ENCODE measurements at regions not wholly inside any gene's neighbourhood (a gene's known extent, or its start where the extent isn't known, plus 50 kb on each side); places are given as distances from the start of the nearest gene placed in this dataset.

DNA sequence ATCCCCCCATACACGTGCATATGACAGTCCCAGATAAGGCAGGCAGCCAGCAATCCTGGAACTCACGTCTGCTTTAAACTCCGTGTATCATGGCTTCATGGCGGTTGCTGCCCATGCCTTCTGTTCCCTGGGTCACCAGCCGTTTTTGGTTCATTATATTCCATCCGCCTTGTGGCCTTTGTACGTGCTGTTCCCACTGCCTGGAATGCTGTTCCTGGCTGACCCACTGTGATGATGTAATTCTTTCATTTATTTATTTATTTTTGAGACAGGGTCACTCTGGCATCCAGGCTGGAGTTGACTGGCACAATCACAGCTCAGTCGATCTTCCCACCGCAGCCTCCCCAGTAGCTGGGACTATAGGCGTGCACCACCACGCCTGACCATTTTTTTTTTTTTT lies 136.7 kb upstream of the GSE1 start:
- H3K9ac ChIP-seq (ENCODE audit: low read length): no peak overlapping the region
- peaks cover 3% of the 10 kb centered on the region for H3K79me2 ChIP-seq (replicated peaks; ENCODE audit: insufficient read depth, low read length)
- H3K36me3 ChIP-seq (ENCODE audit: insufficient read depth, low read length): no peaks in the 10 kb centered on the region
- H3F3A ChIP-seq (ENCODE audit: insufficient read depth, low read length, poor library complexity, severe bottlenecking): no peaks in the 10 kb centered on the region
- H3K4me3 ChIP-seq (ENCODE audit: low read length): no peak overlapping the region
- H3K9me2 ChIP-seq (ENCODE audit: insufficient read depth, low read length): no peaks in the 10 kb centered on the region
- TF ChIP-seq SMC3 (conservative IDR thresholded peaks at IDR 0.05; ENCODE audit: poor library complexity): no peak
- no peak for TF ChIP-seq TAF1 (IDR thresholded peaks at IDR 0.05; ENCODE audit: low read depth)
- no peak for TF ChIP-seq MXI1 (conservative IDR thresholded peaks at IDR 0.05; ENCODE audit: poor library complexity, severe bottlenecking)
- no peak for TF ChIP-seq RAD21 (conservative IDR thresholded peaks at IDR 0.05)
- TF ChIP-seq EZH2 (IDR thresholded peaks at IDR 0.05; ENCODE audit: borderline replicate concordance, insufficient read depth, low read length, poor library complexity, severe bottlenecking): no peak
- no peak for TF ChIP-seq POLR2AphosphoS5 (IDR thresholded peaks at IDR 0.05)
- no peak for TF ChIP-seq EP300 (conservative IDR thresholded peaks at IDR 0.05; ENCODE audit: poor library complexity, severe bottlenecking)
- TF ChIP-seq, protein P1, sequence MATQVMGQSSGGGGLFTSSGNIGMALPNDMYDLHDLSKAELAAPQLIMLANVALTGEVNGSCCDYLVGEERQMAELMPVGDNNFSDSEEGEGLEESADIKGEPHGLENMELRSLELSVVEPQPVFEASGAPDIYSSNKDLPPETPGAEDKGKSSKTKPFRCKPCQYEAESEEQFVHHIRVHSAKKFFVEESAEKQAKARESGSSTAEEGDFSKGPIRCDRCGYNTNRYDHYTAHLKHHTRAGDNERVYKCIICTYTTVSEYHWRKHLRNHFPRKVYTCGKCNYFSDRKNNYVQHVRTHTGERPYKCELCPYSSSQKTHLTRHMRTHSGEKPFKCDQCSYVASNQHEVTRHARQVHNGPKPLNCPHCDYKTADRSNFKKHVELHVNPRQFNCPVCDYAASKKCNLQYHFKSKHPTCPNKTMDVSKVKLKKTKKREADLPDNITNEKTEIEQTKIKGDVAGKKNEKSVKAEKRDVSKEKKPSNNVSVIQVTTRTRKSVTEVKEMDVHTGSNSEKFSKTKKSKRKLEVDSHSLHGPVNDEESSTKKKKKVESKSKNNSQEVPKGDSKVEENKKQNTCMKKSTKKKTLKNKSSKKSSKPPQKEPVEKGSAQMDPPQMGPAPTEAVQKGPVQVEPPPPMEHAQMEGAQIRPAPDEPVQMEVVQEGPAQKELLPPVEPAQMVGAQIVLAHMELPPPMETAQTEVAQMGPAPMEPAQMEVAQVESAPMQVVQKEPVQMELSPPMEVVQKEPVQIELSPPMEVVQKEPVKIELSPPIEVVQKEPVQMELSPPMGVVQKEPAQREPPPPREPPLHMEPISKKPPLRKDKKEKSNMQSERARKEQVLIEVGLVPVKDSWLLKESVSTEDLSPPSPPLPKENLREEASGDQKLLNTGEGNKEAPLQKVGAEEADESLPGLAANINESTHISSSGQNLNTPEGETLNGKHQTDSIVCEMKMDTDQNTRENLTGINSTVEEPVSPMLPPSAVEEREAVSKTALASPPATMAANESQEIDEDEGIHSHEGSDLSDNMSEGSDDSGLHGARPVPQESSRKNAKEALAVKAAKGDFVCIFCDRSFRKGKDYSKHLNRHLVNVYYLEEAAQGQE (IDR thresholded peaks at IDR 0.05; ENCODE audit: borderline replicate concordance): no peak
- TF ChIP-seq, protein P2, sequence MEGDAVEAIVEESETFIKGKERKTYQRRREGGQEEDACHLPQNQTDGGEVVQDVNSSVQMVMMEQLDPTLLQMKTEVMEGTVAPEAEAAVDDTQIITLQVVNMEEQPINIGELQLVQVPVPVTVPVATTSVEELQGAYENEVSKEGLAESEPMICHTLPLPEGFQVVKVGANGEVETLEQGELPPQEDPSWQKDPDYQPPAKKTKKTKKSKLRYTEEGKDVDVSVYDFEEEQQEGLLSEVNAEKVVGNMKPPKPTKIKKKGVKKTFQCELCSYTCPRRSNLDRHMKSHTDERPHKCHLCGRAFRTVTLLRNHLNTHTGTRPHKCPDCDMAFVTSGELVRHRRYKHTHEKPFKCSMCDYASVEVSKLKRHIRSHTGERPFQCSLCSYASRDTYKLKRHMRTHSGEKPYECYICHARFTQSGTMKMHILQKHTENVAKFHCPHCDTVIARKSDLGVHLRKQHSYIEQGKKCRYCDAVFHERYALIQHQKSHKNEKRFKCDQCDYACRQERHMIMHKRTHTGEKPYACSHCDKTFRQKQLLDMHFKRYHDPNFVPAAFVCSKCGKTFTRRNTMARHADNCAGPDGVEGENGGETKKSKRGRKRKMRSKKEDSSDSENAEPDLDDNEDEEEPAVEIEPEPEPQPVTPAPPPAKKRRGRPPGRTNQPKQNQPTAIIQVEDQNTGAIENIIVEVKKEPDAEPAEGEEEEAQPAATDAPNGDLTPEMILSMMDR (IDR thresholded peaks at IDR 0.05; ENCODE audit: poor library complexity, severe bottlenecking): no peak
- no peaks in the 10 kb centered on the region for H3K9me3 ChIP-seq (ENCODE audit: low read length)
- H4K20me1 ChIP-seq (ENCODE audit: insufficient read depth): no peaks in the 10 kb centered on the region
- no peak overlapping the region for H3K4me2 ChIP-seq (ENCODE audit: low read length)
- no peak overlapping the region for H3K27ac ChIP-seq (ENCODE audit: low read length)
- H2AFZ ChIP-seq (ENCODE audit: low read depth, low read length): no peak overlapping the region
- no peaks in the 10 kb centered on the region for H3K27me3 ChIP-seq (ENCODE audit: insufficient read depth, low read depth, low read length)

DNA sequence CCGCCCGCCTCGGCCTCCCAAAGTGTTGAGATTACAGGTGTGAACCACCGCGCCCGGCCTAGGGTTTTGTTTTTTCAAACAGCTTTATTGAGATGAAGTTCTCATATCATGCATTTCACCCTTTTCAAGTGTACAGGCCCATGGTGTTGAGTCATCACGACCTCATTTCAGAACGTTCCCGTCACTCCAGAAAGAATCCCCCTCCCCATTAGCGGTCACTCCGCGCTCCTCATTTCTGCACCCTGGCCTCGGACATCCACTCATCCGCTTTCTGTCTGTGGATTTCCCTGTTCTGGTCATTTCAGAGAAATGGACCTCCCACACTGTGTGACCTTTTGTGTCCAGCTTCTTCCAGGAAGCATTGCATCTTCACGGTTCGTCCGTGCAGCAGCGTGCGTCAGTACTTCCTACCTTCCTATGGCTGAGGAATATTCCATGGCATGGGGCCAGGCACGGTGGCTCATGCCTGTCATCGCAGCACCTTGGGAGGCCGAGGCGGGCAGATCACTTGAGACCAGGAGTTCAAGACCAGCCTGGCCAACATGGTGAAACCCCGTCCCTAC lies 135.2 kb upstream of the GSE1 start:
- no peak overlapping the region for H2AFZ ChIP-seq (ENCODE audit: low read depth, low read length)
- TF ChIP-seq, protein P2 (IDR thresholded peaks at IDR 0.05; ENCODE audit: poor library complexity, severe bottlenecking): no peak
- no peak for TF ChIP-seq MXI1 (conservative IDR thresholded peaks at IDR 0.05; ENCODE audit: poor library complexity, severe bottlenecking)
- TF ChIP-seq POLR2AphosphoS5 (IDR thresholded peaks at IDR 0.05): no peak
- TF ChIP-seq, protein P1 (IDR thresholded peaks at IDR 0.05; ENCODE audit: borderline replicate concordance): no peak
- no peak for TF ChIP-seq SMC3 (conservative IDR thresholded peaks at IDR 0.05; ENCODE audit: poor library complexity)
- no peak for TF ChIP-seq TAF1 (IDR thresholded peaks at IDR 0.05; ENCODE audit: low read depth)
- TF ChIP-seq EP300 (conservative IDR thresholded peaks at IDR 0.05; ENCODE audit: poor library complexity, severe bottlenecking): no peak
- TF ChIP-seq RAD21 (conservative IDR thresholded peaks at IDR 0.05): no peak
- no peak for TF ChIP-seq EZH2 (IDR thresholded peaks at IDR 0.05; ENCODE audit: borderline replicate concordance, insufficient read depth, low read length, poor library complexity, severe bottlenecking)
- H3K79me2 ChIP-seq (replicated peaks; ENCODE audit: insufficient read depth, low read length): peaks cover 3% of the 10 kb centered on the region
- no peaks in the 10 kb centered on the region for H3K9me3 ChIP-seq (ENCODE audit: low read length)
- no peaks in the 10 kb centered on the region for H3F3A ChIP-seq (ENCODE audit: insufficient read depth, low read length, poor library complexity, severe bottlenecking)
- no peak overlapping the region for H3K9ac ChIP-seq (ENCODE audit: low read length)
- no peaks in the 10 kb centered on the region for H3K27me3 ChIP-seq (ENCODE audit: insufficient read depth, low read depth, low read length)
- no peak overlapping the region for H3K4me3 ChIP-seq (ENCODE audit: low read length)
- no peak overlapping the region for H3K4me2 ChIP-seq (ENCODE audit: low read length)
- no peaks in the 10 kb centered on the region for H3K36me3 ChIP-seq (ENCODE audit: insufficient read depth, low read length)
- no peaks in the 10 kb centered on the region for H3K9me2 ChIP-seq (ENCODE audit: insufficient read depth, low read length)
- no peak overlapping the region for H3K27ac ChIP-seq (ENCODE audit: low read length)
- H4K20me1 ChIP-seq (ENCODE audit: insufficient read depth): no peaks in the 10 kb centered on the region
